IgD-negative memory B cell (primary cell): ENCODE measurements at regions not wholly inside any gene's neighbourhood (a gene's known extent, or its start where the extent isn't known, plus 50 kb on each side); places are given as distances from the start of the nearest gene placed in this dataset.

Experiments
- H3K27ac Mint-ChIP-seq, 3 donors: one replicate each; pipeline ENCODE4 v1.8.0; 2020 to 2022; ENCODE audit warnings: mild to moderate bottlenecking in 3 of 3, mixed read lengths in 3 of 3, moderate library complexity in 1 of 3
- H3K27me3 Mint-ChIP-seq: one replicate; pipeline ENCODE4 v1.8.0; 2021; ENCODE audit warnings: mixed read lengths
- H3K36me3 Mint-ChIP-seq: one replicate; pipeline ENCODE4 v1.8.0; 2020; ENCODE audit warnings: mild to moderate bottlenecking, mixed read lengths
- H3K4me1 Mint-ChIP-seq, 3 donors: one replicate each; pipeline ENCODE4 v1.8.0; 2020 to 2022; ENCODE audit warnings: mixed read lengths in 3 of 3, mild to moderate bottlenecking in 1 of 3
- H3K4me3 Mint-ChIP-seq, 4 donors: one replicate each; pipeline ENCODE4 v1.8.0; 2020 to 2022; ENCODE audit warnings: mild to moderate bottlenecking in 4 of 4, mixed read lengths in 4 of 4, moderate library complexity in 3 of 4
- H3K9me3 Mint-ChIP-seq, 3 donors: one replicate each; pipeline ENCODE4 v1.8.0; 2020 to 2021; ENCODE audit warnings: mixed read lengths in 3 of 3, mild to moderate bottlenecking in 1 of 3

DNA sequence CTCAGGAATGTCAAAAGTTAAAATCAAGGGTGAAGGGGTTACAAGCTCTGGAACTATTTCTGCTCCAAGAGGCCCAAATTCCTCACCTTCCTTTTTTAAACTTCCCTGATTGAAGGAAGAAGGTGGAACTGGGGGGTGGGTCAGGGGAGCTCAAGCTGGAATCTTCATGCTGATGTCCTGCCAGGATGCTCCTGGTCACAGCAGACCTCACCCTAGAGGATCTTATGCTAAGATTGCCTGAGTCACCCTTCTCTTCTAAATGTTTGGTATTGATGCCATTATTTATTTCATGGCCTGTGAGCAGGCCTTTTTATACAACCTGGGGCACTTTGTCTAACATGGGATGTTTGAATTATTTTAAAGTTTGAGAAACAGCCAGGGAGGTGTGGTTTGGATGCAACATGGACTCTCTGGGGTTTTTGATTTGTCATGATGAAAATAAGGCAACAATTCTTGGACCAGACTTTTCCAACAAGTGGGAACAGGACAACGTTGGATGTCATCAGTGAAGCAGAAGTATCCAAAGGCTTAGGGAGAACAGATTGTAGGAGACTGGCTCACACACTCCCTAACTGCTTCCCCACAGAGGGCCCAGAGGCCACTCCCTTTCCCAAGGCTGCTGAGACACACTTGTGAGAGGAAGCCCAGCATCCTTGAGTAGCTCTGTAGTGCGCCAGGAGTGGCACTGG is 420.2 kb upstream of the MEX3C start:
- H3K27me3 Mint-ChIP-seq = peaks cover 21% of the 10 kb centered on the region
- no peaks in the 10 kb centered on the region for H3K4me1 Mint-ChIP-seq
- no peak overlapping the region for H3K4me3 Mint-ChIP-seq
- no peak overlapping the region for H3K27ac Mint-ChIP-seq
- H3K9me3 Mint-ChIP-seq = peaks cover 0 to 2% (median 1%) of the 10 kb centered on the region in 3 donors
- H3K36me3 Mint-ChIP-seq = no peaks in the 10 kb centered on the region

DNA sequence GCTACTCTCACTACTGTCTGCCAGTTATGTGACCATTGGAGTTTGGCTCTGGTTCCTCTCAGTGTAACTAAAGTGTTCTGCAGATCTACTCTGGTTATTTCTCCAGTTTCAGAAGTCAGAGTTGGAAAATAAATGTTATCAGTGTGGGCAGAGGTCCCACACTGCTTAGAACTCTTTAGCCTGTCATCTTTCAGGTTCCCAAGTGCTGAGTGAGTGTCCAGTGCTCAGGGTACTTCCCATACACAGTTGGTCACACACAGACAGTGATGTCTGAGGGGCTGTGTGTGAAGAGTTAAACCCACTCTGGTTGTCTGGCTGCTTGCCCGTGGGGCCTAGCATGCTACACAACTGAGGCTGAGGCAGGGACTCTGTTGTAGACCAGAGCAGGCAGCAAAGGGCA is 421.8 kb upstream of the MEX3C start:
- Mint-ChIP-seq H3K27me3 (peaks cover 28% of the 10 kb centered on the region), H3K27ac (no peak overlapping the region), H3K36me3 (no peaks in the 10 kb centered on the region)

DNA sequence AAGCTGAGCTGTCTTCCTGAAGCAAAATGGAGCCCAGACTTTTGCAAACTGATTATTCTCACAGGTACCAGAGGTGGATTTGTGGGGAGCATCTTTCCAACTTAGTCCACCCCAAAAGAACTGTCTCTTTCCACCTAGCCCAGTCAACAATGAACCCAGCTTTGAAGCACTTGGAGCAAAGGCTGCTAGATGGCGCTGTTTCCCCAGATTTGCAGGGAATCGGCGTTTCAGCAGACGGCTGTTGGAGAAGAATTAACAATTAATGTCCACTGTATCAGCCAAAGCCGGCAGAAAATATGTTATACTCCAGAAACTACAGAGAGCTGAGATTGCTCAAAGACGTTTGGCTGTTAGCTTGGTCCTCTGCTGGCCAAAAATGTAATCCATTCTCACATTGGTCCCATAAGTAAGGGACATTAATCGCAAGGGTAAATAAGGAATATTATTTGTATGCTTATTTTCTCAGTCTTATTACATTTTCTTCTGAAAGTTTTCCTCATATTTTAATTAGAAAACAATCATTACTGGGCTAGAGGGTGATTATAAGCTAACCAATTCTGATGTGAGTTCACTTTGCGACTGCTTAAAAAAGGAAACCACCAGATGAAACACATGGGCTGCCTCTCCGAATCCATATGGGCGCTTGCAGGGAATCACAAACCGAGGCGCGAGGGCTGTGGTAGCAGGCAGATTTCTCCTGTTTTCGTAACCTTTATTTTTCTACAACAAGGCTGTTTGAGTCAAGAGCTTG is 423.8 kb upstream of the MEX3C start:
- Mint-ChIP-seq H3K9me3 (peaks cover 0 to 6% (median 0%) of the 10 kb centered on the region in 3 donors), H3K36me3 (no peaks in the 10 kb centered on the region), H3K27ac (no peak overlapping the region), H3K4me3 (no peak overlapping the region), H3K27me3 (peaks cover 21% of the 10 kb centered on the region), H3K4me1 (no peaks in the 10 kb centered on the region)

More for the DNA sequence above, 421.8 kb upstream of the MEX3C start:
- no peak overlapping the region for H3K4me3 Mint-ChIP-seq
- H3K9me3 Mint-ChIP-seq = peaks cover 0 to 2% (median 0%) of the 10 kb centered on the region in 3 donors
- H3K4me1 Mint-ChIP-seq = no peaks in the 10 kb centered on the region

DNA sequence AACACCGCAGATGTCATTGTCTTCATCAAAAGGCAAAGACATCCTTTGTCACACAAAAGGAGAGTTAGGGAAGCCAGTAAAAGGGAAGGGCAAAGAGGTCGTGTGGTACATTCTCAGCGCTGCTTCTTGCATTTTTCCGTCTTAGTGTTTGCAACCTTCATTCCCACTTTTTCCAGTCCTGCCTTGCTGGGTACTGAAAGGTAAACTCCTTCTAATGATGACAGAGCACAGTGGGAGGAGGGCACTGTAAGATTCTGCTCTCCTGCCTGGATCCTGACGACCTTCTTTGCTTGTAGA is 424.3 kb upstream of the MEX3C start:
- no peak overlapping the region for H3K27ac Mint-ChIP-seq
- peaks cover 19% of the 10 kb centered on the region for H3K27me3 Mint-ChIP-seq
- H3K9me3 Mint-ChIP-seq = peaks cover 0 to 6% (median 0%) of the 10 kb centered on the region in 3 donors
- H3K4me3 Mint-ChIP-seq = peak overlapping the region in 1 of 4 donors; percentile 57
- H3K36me3 Mint-ChIP-seq = no peaks in the 10 kb centered on the region
- no peaks in the 10 kb centered on the region for H3K4me1 Mint-ChIP-seq

DNA sequence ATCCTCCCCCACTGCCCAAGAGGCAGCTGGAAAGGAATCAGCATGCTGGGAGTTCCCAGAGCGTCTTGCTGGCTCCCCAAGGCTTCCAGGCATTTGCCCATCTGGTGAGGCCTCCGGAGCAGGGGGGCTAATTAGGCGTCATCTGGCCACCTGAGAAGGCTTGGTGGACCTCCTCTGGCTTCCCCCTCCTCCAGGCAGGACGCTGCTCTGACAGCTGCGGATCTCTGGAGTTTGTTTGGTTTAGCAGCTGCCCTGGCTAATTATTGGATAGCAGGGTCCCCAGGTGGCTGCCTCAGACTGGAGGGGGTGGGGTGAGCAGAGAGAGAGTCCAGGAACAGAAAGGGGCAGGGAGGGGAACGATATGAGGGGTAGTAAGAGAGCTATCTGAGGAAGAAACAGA is 425.2 kb upstream of the MEX3C start:
- no peak overlapping the region for H3K4me3 Mint-ChIP-seq
- no peaks in the 10 kb centered on the region for H3K4me1 Mint-ChIP-seq
- no peak overlapping the region for H3K27ac Mint-ChIP-seq
- H3K9me3 Mint-ChIP-seq = peaks cover 0 to 6% (median 0%) of the 10 kb centered on the region in 3 donors
- H3K27me3 Mint-ChIP-seq = peaks cover 19% of the 10 kb centered on the region
- H3K36me3 Mint-ChIP-seq = no peaks in the 10 kb centered on the region

DNA sequence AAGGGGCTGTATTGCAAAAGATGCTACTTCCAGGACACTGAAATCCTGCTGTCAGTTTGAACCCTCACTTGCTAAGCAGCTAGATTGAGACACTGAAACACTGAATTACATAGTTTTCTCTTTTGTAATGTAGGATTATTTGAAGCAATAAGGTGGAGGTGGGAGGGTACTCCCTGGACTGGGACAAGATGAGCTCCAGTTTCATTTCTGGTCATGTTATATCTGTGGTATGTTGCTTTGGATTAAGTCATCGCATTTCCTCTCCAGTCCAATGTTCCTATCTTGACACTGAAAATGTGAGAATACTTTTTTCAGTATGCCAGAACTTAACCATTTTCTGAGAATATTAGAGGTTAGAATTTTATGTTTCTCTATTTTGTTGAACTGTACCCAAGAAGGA is 426.2 kb upstream of the MEX3C start:
- H3K27ac Mint-ChIP-seq = no peak overlapping the region
- no peaks in the 10 kb centered on the region for H3K4me1 Mint-ChIP-seq
- no peaks in the 10 kb centered on the region for H3K36me3 Mint-ChIP-seq
- peaks cover 18% of the 10 kb centered on the region for H3K27me3 Mint-ChIP-seq
- no peak overlapping the region for H3K4me3 Mint-ChIP-seq
- peaks cover 0 to 6% (median 0%) of the 10 kb centered on the region in 3 donors for H3K9me3 Mint-ChIP-seq

DNA sequence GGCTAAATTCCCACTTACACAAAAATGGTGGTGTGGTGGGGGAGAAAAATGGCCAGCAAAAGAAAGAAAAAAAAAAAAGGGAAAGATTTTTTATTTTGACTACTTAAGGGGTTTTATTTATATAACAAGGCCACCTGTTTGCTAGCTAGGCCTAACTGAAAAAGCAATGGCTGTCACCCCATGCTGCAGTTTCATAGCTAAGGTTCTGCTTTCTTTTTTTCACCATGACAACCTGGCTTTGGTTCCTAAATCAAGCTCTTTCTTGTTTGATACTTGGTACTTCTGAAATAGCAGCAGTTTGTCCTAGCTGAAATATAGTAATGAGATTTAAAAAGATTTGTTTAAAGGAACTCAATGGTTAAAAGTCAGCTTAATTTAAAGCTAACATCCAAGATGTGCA is 433.2 kb upstream of the MEX3C start:
- Mint-ChIP-seq H3K27me3 (no peaks in the 10 kb centered on the region), H3K4me3 (no peak overlapping the region), H3K4me1 (no peaks in the 10 kb centered on the region), H3K9me3 (peaks cover 0 to 2% (median under 1%) of the 10 kb centered on the region in 3 donors), H3K27ac (no peak overlapping the region), H3K36me3 (no peaks in the 10 kb centered on the region)

DNA sequence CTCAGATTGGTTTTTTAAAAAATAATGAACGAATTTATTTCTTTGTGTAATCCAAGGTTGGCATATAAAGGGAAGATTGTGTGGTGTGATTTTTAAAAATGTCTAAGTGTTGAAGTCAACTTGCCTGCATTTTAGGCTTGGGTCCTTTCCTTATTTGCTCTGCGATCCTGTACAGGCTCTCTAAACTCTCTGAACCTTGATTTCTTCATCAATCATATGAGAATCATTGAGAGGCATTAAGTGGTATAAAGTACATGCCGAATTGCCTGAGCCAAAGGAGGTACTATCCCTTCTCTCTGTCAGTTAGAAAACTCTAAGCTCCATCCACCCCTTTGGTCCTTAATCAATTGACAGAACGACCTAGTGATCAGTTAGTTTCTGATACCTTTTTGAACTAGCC is 440.4 kb upstream of the MEX3C start:
- Mint-ChIP-seq H3K4me1 (no peaks in the 10 kb centered on the region), H3K27ac (no peak overlapping the region)

DNA sequence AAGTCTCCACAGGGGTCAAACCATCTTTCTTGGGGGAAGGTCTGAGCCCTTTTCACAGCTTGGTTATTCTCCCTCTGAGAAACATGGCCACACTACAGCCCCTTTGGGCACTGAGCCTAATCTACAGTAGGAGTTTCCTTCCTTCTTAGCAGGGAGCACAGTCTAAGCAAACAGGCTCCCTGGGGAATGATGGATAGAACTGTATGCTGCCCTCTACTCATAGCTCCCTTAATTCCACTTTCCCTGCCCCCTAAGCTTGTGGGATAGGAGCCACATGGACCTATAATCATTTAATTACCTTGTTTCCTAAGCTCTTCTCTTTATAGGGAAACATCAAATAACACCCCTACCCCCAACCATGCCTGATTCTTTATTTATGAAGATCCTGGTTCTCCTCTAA is 442.1 kb upstream of the MEX3C start:
- H3K9me3 Mint-ChIP-seq = peaks cover 4 to 7% (median 5%) of the 10 kb centered on the region in 3 donors

More for the DNA sequence above, 440.4 kb upstream of the MEX3C start:
- H3K36me3 Mint-ChIP-seq = no peaks in the 10 kb centered on the region
- H3K9me3 Mint-ChIP-seq = peaks cover 4 to 7% (median 5%) of the 10 kb centered on the region in 3 donors
- no peak overlapping the region for H3K4me3 Mint-ChIP-seq
- no peaks in the 10 kb centered on the region for H3K27me3 Mint-ChIP-seq

DNA sequence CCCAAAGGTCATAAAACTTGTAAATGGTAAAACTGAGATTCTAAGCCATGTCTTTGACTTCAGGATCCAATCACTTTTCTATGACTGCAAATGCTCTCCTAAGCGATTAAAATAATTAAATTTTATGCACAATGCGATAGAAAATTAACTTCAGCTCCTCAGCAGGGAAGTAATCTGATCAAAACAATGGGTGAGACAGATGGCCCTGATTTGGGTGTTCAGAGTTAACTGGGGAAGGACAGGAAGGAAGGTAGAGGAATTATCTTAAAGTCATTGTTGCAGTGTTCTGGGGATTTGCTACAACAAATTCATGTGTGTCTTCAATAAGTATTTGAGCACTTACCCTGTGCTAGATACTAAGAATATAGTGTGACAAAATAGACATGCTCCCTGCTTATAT is 446.0 kb upstream of the MEX3C start:
- peaks cover 0 to 3% (median 1%) of the 10 kb centered on the region in 3 donors for H3K9me3 Mint-ChIP-seq
- no peak overlapping the region for H3K4me3 Mint-ChIP-seq
- H3K27ac Mint-ChIP-seq = no peak overlapping the region
- H3K36me3 Mint-ChIP-seq = no peaks in the 10 kb centered on the region
- peaks cover 3% of the 10 kb centered on the region for H3K27me3 Mint-ChIP-seq
- no peaks in the 10 kb centered on the region for H3K4me1 Mint-ChIP-seq

More for the DNA sequence above, 442.1 kb upstream of the MEX3C start:
- H3K36me3 Mint-ChIP-seq = no peaks in the 10 kb centered on the region
- H3K4me1 Mint-ChIP-seq = no peaks in the 10 kb centered on the region
- H3K27me3 Mint-ChIP-seq = peaks cover 1% of the 10 kb centered on the region
- no peak overlapping the region for H3K27ac Mint-ChIP-seq
- no peak overlapping the region for H3K4me3 Mint-ChIP-seq

DNA sequence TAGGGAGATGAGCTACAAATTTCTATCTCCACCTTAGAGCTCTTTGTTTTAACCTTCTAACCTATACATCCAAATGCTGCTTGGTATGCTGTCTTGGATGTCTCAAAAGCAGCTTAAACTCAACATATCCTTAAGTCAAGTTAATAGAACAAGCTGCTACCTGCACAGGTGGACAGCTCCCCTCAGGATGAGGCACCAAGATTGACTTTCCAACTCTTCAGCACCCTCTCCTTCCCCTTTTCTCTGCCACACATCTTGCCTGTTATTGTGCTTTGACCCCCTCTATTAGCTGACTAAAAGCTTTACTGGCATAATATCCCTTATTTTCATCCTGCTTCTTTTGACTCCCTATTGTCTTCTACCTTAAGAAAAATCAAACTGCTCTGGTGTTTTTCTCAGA is 448.1 kb upstream of the MEX3C start:
- Mint-ChIP-seq H3K36me3 (no peaks in the 10 kb centered on the region), H3K4me3 (no peak overlapping the region), H3K9me3 (peaks cover 0 to 1% (median 0%) of the 10 kb centered on the region in 3 donors), H3K27me3 (peaks cover 3% of the 10 kb centered on the region), H3K4me1 (no peaks in the 10 kb centered on the region), H3K27ac (no peak overlapping the region)

DNA sequence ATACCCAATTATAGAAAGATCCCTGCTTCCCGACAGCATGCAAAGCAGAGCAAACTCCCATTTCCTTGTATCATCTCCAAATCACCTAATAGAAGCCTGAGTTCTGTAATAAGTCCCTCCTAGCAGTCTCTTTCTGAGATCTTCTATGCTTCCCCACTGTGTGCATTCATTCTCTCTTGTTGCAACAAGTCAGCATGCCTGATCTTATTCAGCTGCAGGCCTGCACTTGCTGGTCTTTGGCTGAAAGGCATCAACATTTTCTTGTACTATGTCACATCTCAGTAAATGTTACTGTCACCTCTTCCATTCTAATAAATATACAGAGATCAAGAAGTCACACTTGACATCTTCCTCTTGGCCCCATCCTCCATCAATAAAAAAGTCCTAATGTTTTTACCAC is 449.9 kb upstream of the MEX3C start:
- H3K4me1 Mint-ChIP-seq = no peaks in the 10 kb centered on the region
- no peaks in the 10 kb centered on the region for H3K36me3 Mint-ChIP-seq
- peaks cover 3% of the 10 kb centered on the region for H3K27me3 Mint-ChIP-seq
- peaks cover 0 to 1% (median 0%) of the 10 kb centered on the region in 3 donors for H3K9me3 Mint-ChIP-seq
- no peak overlapping the region for H3K4me3 Mint-ChIP-seq
- H3K27ac Mint-ChIP-seq = no peak overlapping the region

DNA sequence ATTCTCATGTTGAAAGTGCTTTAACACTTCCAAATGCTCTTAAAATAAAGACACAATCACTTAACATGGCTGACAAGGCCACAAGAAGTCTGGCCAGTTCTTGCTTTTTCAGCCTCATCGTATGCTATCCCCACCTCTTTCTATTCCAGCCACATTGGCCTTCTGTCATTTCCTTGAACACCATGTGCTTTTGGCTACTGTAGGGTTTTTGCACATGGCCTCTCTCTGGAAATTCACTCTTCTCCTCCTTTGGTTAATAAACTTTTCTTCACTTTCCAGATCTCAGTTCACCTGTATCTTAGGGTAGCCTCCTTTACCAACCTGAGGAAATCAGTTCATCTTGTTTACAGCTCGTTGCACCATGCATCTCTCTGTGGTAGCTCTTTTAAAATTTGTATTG is 450.5 kb upstream of the MEX3C start:
- Mint-ChIP-seq H3K27me3 (peaks cover 3% of the 10 kb centered on the region), H3K36me3 (no peaks in the 10 kb centered on the region), H3K27ac (no peak overlapping the region), H3K4me1 (no peaks in the 10 kb centered on the region), H3K4me3 (no peak overlapping the region), H3K9me3 (peaks cover 0 to 1% (median 0%) of the 10 kb centered on the region in 3 donors)

DNA sequence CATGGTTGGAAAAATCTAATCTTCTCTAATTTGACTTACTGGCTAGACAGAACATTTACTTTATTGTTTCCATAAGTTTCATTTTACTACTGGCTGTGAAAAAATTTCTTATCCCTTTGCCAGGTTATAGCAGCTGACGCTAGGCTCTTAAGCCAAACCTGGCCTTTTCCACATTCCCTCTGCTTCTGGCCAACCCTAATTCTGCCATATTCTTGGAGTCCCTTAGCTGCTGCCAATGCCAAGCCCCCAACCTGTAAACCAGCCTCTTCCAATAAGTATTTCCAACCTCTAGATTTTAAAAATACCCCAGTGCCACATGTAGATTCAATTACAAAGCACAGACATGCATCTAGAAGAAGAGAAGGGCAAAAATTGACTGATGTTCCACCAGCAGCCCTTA is 452.3 kb upstream of the MEX3C start:
- Mint-ChIP-seq H3K27ac (no peak overlapping the region), H3K9me3 (peaks cover 0 to 1% (median 0%) of the 10 kb centered on the region in 3 donors), H3K27me3 (peaks cover 4% of the 10 kb centered on the region), H3K4me3 (no peak overlapping the region), H3K36me3 (no peaks in the 10 kb centered on the region), H3K4me1 (peaks cover 0 to under 1% (median 0%) of the 10 kb centered on the region in 3 donors)

DNA sequence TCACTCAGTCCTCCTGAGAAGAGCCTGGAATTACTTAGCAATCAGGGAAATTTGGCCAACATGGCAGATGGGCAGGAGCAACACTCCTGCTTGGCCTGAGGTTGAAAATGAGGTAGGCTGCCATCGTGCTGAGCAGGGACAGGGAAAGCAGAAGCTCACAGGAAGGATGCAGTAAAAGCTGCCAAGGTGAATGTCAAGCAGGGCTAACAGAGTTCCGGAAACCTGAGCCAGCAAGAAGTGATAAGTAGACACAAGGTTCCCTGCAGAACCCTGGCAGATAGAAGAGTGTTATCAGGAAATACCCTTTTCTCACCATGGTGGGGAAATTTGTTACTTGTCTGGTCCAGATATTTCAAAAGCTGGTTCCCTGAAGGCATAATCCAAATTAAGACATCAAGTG is 454.3 kb upstream of the MEX3C start:
- Mint-ChIP-seq H3K27ac (no peak overlapping the region), H3K36me3 (no peaks in the 10 kb centered on the region), H3K9me3 (no peaks in the 10 kb centered on the region), H3K4me3 (no peak overlapping the region), H3K4me1 (peaks cover 6 to 13% (median 6%) of the 10 kb centered on the region in 3 donors), H3K27me3 (peaks cover 3% of the 10 kb centered on the region)
